ENCODE measurements at regions not wholly inside any gene's neighbourhood (a gene's known extent, or its start where the extent isn't known, plus 50 kb on each side); places are given as distances from the start of the nearest gene placed in this dataset.

DNA sequence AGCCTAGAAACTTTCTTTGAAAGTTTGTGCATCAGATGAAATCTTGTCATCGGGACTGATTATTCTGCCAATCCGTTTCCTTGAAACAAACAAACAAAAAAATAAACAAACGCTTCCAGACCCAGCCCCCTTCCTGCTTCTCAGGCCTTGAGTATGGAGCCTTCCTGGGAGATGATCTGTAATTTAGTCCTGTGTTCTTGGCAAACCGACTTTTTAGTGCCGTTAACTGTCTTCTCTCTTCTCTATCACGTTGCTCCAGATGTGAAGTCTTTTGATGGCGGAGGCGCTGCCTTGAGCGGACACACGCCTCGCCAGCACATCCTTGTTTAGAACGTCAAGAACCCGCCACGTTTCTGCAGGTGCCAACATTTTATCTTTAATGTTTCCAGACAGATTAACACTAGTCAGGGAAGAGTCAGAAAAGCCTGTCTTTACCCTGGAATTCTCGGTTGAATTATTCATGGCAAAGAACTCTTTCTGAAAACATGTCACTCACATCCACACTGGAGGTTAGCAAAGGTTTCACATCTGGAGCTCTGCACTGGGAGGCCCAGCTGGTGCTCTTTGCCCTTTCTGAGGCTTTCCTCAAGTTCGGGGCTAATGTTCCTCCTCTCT is 265.7 kb upstream of the C1orf174 start:
- no peak overlapping the region for H3K4me3 ChIP-seq
- H3K27me3 ChIP-seq, result no peaks in the 10 kb centered on the region
- DNase-seq, result no peak
- no peak overlapping the region for H3K27ac ChIP-seq
- no peaks in the 10 kb centered on the region for H3K36me3 ChIP-seq
- intact Hi-C loops (cut with DNase I), result no loop called here
- 54% methylated on average over 16 of the region's 16 CpGs for WGBS (ENCODE audit: insufficient coverage, low coverage, low lambda C conversion rate, missing lambda C conversion rate)
- H3K4me1 ChIP-seq, result no peaks in the 10 kb centered on the region
- no peak for ATAC-seq
- TF ChIP-seq POLR2A (IDR thresholded peaks at IDR 0.05) (no peak), CTCF (IDR thresholded peaks at IDR 0.05) (no peak)
- no peaks in the 10 kb centered on the region for H3K9me3 ChIP-seq

DNA sequence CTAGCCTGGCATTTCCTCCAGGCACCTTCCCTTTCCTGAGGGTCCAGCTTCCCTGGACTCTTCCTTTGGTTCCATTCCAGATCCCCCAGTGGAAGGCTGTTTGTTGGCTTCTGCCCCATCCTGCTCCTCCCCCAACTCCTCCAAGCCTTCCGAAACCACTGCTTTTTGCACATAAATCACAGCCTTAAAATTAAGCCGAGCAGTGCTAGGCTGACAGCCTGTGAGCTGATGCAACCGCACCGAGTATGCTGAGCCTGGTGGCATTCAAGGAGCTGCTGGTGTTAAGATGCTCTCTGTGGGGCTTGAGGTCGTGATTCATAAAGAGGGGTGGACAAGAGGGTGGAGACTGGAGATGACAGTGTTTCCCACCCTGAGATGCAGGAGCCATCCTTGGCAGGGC is 266.6 kb upstream of the C1orf174 start:
- no peaks in the 10 kb centered on the region for H3K36me3 ChIP-seq
- intact Hi-C loops (cut with DNase I), result no loop called here
- no peaks in the 10 kb centered on the region for H3K4me1 ChIP-seq
- H3K27ac ChIP-seq, result no peak overlapping the region
- H3K27me3 ChIP-seq, result no peaks in the 10 kb centered on the region
- no peak for TF ChIP-seq CTCF (IDR thresholded peaks at IDR 0.05)
- TF ChIP-seq POLR2A (IDR thresholded peaks at IDR 0.05), result no peak
- DNase-seq (no peak), ATAC-seq (no peak)
- H3K4me3 ChIP-seq, result no peak overlapping the region
- 55% methylated on average over 4 of the region's 5 CpGs for WGBS (ENCODE audit: insufficient coverage, low coverage, low lambda C conversion rate, missing lambda C conversion rate)
- H3K9me3 ChIP-seq, result no peaks in the 10 kb centered on the region

- Histone ChIP-seq H3K36me3 (no peaks in the 10 kb centered on the region), H3K9me3 (no peaks in the 10 kb centered on the region), H3K4me1 (no peaks in the 10 kb centered on the region), H3K27ac (no peak overlapping the region), H3K4me3 (no peak overlapping the region), H3K27me3 (no peaks in the 10 kb centered on the region)
- ATAC-seq (no peak), DNase-seq (no peak)
- WGBS (ENCODE audit: insufficient coverage, low coverage, low lambda C conversion rate, missing lambda C conversion rate), result 79% methylated on average over 4 of the region's 6 CpGs
- intact Hi-C loops (cut with DNase I), result no loop called here
- TF ChIP-seq POLR2A (IDR thresholded peaks at IDR 0.05), result no peak
- no peak for TF ChIP-seq CTCF (IDR thresholded peaks at IDR 0.05)
These were observed 269.9 kb upstream of the C1orf174 start for GRCh38 chr1:4169991-4170390.

DNA sequence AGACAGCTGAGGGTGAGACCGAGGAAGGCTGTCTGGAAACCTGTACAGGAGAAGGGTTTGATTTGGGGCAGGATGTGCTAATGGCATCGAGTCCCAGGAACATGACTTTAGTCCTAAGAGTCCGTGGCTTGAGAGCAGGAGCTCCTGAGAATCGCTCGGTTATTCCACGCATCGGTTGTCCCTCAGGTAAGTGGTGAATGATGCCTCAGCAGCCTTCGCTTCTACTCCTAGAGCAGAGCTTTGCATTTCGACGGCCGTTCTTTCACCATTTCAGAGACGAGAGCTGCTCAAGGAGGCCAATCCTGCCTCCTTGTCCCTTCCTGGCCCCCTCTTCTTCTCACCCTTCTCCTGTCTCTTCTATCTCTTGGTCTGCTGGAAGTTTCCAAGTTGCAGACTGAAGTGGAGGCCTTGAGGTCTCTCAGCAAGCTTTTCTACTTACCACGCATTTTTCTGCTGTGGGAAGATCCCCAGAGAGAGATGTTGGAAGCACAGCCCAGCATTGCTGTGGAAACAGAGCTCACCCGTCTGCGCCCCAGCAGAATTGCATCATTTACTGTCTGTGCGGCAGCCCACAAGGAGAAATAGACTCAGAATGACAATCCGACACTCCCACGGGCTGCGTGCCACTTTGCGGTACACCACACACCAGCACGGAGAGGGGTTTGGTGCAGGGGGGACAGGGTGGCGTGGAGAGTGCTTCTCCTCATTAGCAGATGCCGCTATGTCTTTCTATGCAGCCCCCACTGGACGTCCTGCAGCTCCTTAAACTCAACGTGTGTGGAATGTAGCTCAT is 270.7 kb upstream of the C1orf174 start:
- Histone ChIP-seq H3K4me3 (no peak overlapping the region), H3K36me3 (no peaks in the 10 kb centered on the region), H3K4me1 (no peaks in the 10 kb centered on the region), H3K27ac (no peak overlapping the region), H3K27me3 (no peaks in the 10 kb centered on the region), H3K9me3 (no peaks in the 10 kb centered on the region)
- intact Hi-C loops (cut with DNase I), result no loop called here
- no peak for DNase-seq
- no peak for ATAC-seq
- TF ChIP-seq POLR2A (IDR thresholded peaks at IDR 0.05) (no peak), CTCF (IDR thresholded peaks at IDR 0.05) (no peak)
- WGBS (ENCODE audit: insufficient coverage, low coverage, low lambda C conversion rate, missing lambda C conversion rate), result 63% methylated on average over 17 of the region's 25 CpGs

Data from right lobe of liver (tissue), 6 donors.